HG02943 (cell line): ENCODE measurements at regions not wholly inside any gene's neighbourhood (a gene's known extent, or its start where the extent isn't known, plus 50 kb on each side); places are given as distances from the start of the nearest gene placed in this dataset.
A peak's percentile ranks its signal among the peaks of the same experiment; 100 is the strongest.

Source experiments
- ATAC-seq: cut with Tn5 transposase; IDR thresholded peaks from one replicate; pipeline ENCODE4 v1.9.1; 2021; ENCODE audit warnings: mild to moderate bottlenecking, low read depth, moderate library complexity; ENCODE audit not compliant: unreplicated experiment

DNA sequence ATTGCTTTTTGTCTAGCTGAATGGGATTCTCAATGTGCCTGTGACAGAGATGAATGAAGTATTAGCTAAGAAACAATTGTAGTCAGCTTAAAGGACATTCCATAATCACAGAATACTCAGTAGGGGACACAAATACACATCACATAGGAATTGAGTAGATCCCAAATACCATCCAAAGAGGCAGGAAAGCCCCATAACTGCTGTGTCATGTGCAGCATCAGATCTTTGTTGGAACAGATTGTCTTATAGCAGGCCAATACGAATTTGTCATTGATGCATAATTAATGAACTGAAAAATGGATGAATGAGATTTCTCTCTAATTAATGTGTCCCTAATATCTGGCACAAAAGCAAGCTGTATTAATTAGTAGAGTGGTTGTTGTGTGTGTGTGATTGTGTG, 82.3 kb upstream of the S1PR1 start:
- no peak for ATAC-seq

DNA sequence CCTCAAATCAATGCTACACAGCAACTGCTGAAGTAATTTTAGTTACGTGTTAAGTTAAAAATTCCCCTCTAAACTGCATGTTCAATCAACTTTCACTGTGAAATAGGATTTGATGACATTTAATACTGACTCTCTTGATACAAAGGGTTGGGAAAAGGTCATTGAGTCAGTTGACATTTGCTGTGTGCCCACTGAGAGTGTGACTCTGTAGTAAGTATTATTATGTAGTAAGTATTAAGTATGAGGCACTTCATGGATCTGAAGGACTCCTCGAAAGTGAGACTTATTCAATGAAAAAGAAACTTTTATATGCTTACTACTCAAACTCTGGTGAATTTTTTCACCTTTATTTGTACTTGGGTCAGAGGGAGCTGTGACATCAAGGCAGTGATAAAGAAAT, 83.1 kb upstream of the S1PR1 start:
- ATAC-seq = no peak

DNA sequence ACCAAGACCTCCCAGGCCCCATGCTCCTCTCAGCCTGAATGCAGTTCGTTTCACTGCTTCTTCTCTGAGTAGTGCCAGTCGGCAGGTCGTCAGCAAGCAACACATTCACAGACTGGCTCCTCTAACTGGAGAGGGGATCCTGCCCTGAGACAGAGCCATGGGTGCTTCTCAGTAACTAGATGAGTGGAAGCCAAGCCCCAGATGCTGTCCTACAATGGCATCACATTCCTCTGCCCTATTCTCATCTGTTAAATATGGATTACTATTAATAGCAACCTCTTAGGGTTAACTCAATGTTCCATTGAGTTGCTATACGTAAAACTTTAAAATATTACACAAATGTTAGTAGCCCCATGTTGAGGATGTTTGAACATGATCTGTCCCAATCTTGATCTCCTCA, 84.2 kb upstream of the S1PR1 start:
- ATAC-seq = no peak

DNA sequence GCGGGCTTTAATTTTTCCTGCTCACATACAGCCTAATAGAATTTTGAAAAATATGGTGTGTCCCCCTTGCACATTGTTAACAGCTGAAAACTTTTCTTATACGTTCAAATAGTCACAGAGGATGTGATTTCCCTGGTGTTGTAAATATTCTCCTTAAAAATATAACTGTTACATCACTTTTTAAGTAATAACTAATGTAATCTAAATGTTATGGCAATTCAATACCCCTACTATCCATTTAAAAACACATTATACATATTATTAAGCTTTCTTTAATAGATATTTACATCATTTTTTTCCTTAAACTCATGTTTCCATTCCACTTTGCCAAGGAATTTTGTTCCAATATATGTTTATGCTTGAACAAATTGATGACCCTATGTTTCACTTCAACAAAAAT, 85.5 kb upstream of the S1PR1 start:
- ATAC-seq = no peak

DNA sequence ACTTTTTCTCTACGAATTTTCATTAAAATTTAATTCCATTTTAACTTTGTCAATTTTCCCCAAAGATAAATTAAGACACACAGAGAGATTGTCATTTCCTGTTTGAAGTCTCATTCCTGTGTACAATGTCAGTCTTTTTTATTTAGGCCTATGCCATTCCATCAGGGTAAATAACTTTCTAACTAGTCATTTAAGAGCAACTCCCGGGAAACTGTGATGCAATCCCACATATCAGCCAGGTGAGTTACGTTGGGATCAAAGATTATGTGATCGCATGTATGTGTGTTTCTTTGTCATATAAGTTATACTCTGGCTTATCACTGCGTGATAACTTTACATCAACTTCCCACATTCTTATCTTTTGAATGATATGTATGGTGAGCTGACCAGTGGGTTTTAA, 86.1 kb upstream of the S1PR1 start:
- no peak for ATAC-seq

DNA sequence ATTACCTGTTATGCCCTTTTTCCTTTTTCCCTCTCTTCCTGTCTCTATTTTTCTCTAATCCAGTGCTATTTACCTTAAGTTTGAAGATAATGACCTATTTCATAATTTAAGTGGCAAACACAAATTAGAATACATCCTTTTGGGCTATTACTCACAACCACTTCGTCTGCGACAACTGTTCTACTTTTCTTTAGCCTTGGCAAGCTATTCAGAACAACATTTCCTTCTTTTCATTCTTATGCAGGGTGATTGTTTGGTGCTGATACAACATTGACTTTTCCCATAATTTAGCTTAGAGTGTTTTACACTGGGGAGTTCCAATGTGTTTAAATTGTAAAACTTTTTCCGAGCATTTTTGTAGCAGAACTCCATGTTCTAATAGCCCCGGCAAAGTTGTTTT, 86.6 kb upstream of the S1PR1 start:
- no peak for ATAC-seq

DNA sequence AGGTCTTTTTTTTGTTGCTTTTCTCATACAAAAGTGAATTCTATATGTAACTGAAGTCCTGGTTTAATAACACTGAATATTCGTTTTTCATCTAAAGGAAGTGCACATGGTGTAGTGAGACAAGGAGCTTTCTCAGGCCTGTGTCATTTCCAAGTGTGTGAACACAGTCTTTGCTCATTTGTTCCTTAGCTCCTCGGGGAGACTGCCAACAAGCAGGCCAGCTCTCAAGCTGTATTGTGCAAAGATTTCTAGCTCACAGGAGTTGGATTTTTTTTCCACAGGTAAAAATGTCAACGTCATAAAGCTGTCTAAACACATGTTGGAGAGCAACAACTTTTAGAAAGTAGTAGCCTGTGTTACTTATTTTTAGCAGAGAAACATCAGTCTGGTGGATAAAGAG, 87.8 kb upstream of the S1PR1 start:
- ATAC-seq = no peak

DNA sequence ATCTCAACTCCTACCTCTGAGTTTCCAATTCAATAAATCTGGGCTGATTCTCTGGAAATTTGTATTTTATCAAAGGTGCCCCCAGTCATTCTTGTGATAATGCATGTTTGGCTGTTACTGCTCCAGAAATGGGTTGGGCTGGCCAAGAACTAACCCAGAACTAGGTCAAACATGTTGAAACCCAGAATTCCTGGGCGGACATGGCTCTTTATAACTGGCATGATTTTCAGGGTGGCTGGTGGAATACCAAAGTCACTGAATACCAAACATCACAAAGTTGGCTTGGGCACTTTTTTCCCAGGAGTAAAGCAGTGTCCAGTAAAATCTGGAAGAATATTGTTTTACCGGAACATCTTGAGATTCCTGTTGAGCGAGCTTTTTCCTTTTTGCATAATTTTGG, 89.4 kb upstream of the S1PR1 start:
- no peak for ATAC-seq

DNA sequence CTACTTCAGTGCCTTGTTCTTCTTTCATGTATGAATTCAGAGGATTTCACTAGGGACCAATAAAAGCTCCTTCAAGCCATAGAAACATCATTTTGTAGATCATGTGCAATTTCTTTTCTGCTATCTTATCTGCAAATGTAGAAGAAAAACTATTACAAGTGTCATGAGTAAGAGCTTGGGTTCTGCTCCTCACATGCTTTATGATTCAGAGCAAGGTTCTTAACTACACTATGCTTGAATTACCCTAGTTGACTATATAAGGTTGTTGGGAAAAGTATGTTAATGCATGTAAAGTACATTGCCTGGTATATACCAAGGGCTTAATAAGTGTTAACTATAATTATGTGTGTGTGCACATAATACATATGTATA, 91.4 kb upstream of the S1PR1 start:
- ATAC-seq = no peak

DNA sequence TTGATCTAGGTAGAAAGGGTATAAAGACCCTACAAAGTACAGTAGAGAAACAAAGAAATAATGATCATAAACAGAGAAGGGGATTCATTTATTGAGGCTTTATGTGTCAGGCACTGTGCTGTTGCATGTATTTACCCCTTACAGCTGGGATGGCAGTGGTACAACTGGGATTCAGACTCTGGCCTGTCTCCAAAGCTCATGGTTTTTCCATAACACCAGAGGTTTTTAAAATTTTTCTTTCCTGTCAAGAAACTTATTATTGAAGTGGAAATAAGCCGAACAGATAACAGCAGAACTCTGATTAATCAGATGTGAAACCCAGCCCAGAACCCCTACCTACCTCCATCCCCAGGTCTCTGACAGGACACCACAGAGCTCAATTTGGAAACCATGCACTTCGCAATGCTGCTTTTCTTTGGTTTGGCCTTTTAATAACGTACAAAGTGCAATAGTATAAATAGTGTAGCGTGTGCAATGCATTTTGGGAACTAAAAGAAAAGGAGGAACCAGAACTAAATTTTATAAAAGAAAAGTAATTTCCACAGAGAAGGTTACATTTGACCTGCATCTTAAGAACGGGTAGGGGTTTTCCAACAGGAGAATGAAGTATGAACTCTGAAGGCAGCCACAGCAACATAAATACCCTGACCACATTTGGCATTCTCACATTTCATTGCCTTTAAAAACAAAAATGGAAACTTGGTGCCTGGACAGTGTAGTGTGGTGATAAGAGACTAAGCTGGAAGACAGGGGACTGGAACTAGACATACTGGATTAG, 92.0 kb upstream of the S1PR1 start:
- no peak for ATAC-seq

DNA sequence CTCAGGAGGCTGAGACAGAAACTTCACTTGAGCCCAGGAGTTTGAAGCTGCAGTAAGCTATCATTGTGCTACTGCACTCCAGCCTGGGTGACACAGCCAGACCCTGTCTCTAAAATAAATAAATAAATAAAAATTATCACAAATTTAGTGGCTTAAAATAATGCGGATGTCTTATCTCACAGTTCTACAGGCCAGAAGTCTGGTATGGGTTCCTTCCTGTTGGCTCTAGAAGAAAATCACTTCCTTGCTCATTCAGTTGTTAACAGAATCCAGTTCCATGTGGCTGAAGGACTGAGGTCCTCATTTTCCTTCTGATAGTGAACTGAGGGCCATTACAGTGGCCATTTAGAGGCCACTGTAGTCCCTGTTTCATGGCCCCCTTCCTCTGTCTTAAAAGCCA, 94.6 kb upstream of the S1PR1 start:
- no peak for ATAC-seq

DNA sequence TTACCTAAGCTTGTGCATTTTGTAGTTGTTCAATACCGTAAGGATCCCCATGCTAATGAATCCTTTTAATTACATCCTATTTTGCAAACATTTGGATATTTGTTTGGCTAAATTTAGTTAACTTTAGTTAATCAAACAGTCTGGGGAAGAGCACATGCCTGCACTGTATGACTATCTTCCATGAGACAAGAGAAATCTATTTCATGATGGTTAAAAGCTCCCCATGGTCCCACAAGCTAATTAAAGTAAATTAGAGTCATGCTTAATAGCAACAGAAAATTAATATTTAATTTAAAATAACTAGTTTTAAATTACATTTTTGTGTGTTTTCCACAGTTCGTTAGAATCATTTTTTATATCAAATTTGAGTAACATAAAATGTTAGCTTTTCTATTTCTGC, 95.4 kb upstream of the S1PR1 start:
- ATAC-seq = no peak

DNA sequence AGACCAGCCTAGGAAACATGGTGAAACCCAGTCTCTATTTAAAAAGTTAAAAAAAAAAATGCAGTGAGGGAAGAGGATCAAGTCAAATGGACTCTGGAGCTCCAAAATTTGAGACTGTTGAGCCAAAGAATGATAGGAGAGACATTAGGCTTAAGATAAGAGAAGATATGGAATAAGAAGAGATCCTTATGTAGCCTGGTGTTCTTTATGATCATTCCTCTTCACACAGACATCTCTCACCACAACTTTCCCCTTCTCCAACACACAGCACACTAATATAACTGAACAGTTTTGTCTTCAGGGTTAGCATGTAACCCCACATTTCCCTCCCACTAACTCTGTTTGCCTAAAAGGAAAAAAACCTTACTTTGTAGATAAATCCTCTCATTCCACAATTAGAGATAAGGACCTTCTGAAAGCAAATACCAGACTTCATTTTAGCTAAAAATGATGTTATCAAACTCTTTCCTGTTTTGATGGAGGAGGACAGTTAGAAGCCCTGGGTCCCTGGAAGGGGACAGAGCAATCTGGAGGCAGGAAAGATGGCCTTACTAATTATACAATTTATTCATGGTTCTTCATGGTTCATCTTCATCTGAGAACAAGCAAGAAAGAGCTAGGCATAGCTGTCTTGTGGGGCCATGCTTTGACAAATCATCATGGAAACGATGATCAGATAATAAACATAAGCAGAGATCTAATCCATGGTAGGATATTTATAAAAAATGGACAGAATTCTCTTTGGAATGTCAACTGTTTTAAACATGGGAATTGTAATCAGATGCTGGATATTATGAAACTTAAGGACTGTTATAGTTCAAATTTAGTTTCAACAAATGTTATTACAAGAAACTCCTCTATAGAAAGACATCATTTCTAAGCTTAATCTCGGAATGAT, 96.7 kb upstream of the S1PR1 start:
- ATAC-seq = no peak

DNA sequence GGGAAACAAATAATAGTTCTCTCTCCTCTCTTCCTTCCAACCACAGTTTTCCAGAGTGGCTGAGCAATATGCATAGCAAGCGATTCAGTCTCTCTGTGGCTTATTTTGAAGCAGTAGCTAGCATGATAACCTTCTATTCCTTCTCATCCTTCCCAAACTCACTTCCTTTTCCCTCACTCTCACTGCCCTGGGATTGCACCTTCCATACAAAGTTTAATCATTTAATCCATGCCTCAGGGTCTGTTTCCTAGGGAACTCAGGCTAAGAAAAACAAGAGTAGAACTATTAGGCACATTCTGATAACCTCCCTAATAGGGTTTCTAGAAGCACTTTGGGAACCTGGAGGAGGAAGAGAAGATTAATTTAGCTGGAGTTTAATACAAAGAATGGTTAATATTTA, 97.7 kb upstream of the S1PR1 start:
- ATAC-seq = no peak

DNA sequence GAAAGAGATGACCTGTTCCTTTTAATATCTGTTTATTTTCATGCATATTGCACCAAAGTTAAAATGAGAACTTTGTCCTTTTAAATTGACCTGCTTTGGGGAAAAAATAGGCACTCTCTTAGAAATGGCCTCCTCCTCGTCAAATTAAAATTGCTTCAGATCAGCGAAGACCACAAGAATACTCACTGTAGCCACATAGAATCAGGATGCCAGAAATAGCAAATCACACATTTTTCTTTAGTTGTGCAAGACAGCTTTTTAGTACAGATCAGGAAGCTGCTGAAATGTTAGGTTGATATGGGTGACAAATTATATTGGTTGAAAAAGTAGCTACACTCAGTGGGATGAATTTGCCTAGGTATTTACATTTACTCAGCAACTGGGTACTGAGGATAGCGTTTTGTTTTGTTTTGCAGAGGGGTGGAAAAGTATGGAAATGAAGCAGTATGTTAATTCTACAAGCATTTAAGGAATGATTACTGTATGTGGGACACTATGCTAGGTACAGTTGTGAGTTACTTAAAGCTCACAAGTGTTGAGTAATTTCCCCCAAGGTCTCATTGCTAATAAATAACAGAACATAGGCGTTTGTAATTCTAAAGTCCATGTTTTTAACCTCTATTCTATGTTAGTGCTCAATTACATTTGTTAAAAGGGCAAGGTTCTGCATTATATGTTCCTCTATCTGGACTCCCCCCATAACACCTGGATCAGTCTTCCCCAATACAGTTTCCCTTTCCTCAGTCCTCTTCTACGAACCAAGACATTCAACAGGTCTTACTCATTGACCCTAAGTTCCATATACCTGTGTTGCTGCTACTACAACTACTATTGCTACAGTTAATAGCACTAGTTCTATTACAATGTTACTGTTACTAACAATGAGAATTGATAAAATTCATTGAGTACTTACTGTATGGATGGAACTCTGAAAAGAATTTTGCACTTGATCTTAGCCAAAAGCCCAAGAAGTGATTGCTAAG, 99.4 kb upstream of the S1PR1 start:
- peak; percentile 31 for ATAC-seq

DNA sequence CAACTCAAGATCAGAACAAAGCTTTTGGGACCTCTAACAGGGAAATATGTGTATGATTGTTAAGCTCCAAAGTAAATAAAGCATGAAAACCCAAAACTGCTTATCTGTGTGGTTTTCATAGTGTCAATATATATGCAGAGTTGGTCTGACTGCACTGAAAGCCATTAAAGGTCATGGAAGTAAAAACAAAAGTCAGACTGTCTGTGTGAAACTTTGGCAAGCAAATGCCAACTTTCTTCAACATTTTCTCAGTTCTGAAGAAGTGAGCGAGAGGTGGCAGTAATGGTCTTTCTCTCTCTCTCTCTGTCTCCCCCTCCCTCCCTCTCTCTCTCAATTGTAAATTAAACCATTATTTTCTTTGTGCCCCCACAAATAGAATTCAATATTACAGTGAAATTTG, 100.1 kb upstream of the S1PR1 start:
- peak; percentile 76 for ATAC-seq

DNA sequence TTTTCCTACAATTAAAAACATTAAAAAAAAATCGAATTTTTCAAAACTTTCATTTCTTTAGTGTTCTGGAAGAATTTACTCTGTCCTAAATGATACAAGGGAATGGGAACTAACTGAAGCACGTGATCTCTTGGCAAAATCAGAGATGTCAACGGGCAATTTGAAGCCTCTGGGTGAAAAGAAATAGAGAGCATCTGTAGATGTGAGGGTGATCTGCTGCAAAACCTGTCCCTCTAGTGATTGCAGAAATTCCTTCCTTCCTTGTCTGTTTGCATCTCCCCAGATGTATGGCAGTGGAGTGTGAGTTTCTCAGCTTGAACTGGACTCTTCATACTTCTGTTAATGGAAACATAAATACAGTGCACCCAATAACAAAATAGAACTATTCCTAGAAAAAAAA, 100.5 kb upstream of the S1PR1 start:
- ATAC-seq = no peak

DNA sequence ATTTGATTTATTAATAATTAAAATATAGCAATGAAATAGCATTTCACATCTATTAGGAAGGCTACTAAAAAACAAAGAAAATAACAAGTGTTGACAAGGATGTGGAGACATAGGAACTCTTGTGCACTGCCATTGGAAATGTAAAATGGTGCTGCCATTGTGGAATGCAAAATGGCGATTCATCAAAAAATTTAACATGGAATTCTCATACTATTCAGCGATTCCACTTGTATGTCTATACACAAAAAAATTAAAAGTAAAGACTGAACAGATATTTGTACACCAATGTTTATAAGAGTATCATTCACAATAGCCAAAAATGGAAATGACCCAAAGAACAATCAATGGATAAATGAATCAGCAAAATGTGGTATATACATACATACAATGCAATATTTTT, 101.3 kb upstream of the S1PR1 start:
- no peak for ATAC-seq

DNA sequence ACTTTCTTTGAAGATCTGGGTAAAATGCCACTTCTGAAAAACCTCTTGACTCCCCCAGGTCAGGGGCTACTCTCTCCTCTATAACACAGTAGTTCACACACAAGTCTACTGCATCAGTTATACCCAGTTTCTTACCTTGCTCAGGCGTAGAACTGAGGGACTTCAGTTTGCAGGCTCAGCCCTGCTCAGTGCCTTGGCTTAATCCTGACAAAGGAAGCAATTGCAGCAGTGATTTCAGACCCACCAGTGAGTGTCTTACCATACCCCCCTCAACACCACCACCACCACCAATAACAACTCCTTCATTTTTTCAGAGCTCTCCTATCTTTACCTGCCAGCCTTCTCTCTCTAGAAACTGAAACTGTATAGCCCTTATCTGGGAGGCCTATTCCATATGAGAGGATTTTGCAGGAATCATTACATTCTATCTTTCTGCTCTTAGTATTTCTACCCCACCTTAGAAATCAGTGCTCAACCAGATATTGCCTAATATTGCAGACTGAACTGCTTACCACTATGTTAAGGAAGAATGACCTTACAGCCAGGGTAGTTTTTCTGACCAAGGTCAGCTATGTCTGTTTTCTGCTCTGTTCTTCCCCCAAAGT, 105.5 kb upstream of the S1PR1 start:
- ATAC-seq = no peak

DNA sequence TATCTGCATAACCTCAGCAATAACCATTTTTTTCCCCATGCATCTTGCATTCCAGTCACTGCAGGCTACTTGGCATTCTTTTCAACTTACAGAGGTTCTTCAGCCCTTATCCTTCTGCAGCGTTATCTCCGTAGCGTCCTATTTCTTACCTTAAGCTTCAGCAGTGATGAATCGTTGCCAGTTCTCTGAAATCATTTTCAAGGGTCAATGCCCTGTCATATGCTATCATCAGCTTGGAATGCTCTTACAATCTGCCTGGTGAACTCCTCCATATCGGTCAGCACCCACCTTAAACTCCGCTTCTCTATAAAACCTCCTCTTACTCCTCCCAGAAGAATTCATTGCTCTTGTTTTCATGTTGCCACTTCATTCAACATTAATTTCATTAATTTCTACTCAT, 105.1 kb upstream of the DPH5 start:
- no peak for ATAC-seq
